Activated CD4-positive, alpha-beta memory T cell treated with anti-CD3 and anti-CD28 coated beads for 36 hours (primary cell): ENCODE measurements at regions not wholly inside any gene's neighbourhood (a gene's known extent, or its start where the extent isn't known, plus 50 kb on each side); places are given as distances from the start of the nearest gene placed in this dataset.
"Not testable (repeated sequence)": the region's sequence is repeated elsewhere in the genome, so short reads cannot be mapped to it uniquely, and the experiment has no call there.

ENCODE experiments used
- CTCF ChIA-PET: fragments of 350-600 bp; sonication (Branson Sonifier 250); formaldehyde crosslinking; loops from one replicate; lab custom pipeline; 2021; ENCODE audit warnings: antibody characterized with exemption, inconsistent platforms; lab: Charles Lee
- POLR2A ChIA-PET: fragments of 350-600 bp; sonication (Branson Sonifier 250); formaldehyde crosslinking; loops from one replicate; lab custom pipeline; 2021; ENCODE audit warnings: antibody characterized with exemption; lab: Charles Lee
- DNase-seq: peaks from one replicate; pipeline ENCODE4 v3.0.0-alpha.2; 2020
- H3K27ac Mint-ChIP-seq: one replicate; pipeline ENCODE4 v1.8.0; 2021; ENCODE audit warnings: mixed read lengths
- H3K27me3 Mint-ChIP-seq: one replicate; pipeline ENCODE4 v1.8.0; 2021; ENCODE audit warnings: mixed read lengths
- H3K36me3 Mint-ChIP-seq: one replicate; pipeline ENCODE4 v1.8.0; 2021; ENCODE audit warnings: mixed read lengths
- H3K4me1 Mint-ChIP-seq: one replicate; pipeline ENCODE4 v1.8.0; 2021; ENCODE audit warnings: low read depth, mixed read lengths
- H3K4me3 Mint-ChIP-seq: one replicate; pipeline ENCODE4 v1.8.0; 2021; ENCODE audit warnings: mild to moderate bottlenecking, mixed read lengths
- H3K9me3 Mint-ChIP-seq: one replicate; pipeline ENCODE4 v1.8.0; 2021; ENCODE audit warnings: mixed read lengths
- intact Hi-C: fragments of 100-400 bp; cut with micrococcal nuclease; formaldehyde crosslinking; loops from one replicate; pipeline ENCODE4 v1.15.1; 2023

DNA sequence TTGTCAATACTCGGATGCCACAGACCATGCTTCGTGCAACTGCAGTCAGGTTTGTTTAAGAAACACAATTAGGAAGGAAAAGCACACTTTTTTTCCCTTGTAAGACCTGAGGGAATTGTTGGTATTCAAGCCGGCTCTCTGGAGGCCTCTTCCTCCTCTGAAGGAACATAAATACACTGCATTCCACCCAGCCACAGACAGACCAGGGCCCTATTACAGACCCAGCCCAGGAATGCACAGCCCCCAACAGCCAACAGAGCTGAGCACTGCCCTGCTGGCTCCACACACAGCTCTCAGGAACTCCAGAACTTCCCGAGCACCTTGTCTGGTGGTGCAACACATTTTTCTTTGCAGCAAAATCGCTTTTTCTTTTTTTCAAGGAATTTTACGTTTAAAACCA is 488.7 kb upstream of the PROK2 start:
- no peaks in the 10 kb centered on the region for H3K9me3 Mint-ChIP-seq
- no peak overlapping the region for H3K4me3 Mint-ChIP-seq
- no peak overlapping the region for H3K27ac Mint-ChIP-seq
- no peaks in the 10 kb centered on the region for H3K27me3 Mint-ChIP-seq
- intact Hi-C loops: loop anchor here (5.0 kb wide), 1 partner anchor 154 kb away; no protein-coding TSS in a partner anchor
- DNase-seq: no peak
- no peaks in the 10 kb centered on the region for H3K36me3 Mint-ChIP-seq
- ChIA-PET CTCF (no interaction called here), POLR2A (no interaction called here)
- peaks cover 31% of the 10 kb centered on the region for H3K4me1 Mint-ChIP-seq

GRCh38 chr3:72272356-72272755 is 487.4 kb upstream of the PROK2 start:
- ChIA-PET POLR2A (no interaction called here), CTCF (no interaction called here)
- H3K9me3 Mint-ChIP-seq: no peaks in the 10 kb centered on the region
- intact Hi-C loops: loop anchor here (5.0 kb wide), 1 partner anchor 155 kb away; no protein-coding TSS in a partner anchor
- H3K27me3 Mint-ChIP-seq: peaks cover 1% of the 10 kb centered on the region
- H3K4me1 Mint-ChIP-seq: peaks cover 35% of the 10 kb centered on the region
- no peak overlapping the region for H3K27ac Mint-ChIP-seq
- no peaks in the 10 kb centered on the region for H3K36me3 Mint-ChIP-seq
- H3K4me3 Mint-ChIP-seq: no peak overlapping the region
- DNase-seq: no peak

DNA sequence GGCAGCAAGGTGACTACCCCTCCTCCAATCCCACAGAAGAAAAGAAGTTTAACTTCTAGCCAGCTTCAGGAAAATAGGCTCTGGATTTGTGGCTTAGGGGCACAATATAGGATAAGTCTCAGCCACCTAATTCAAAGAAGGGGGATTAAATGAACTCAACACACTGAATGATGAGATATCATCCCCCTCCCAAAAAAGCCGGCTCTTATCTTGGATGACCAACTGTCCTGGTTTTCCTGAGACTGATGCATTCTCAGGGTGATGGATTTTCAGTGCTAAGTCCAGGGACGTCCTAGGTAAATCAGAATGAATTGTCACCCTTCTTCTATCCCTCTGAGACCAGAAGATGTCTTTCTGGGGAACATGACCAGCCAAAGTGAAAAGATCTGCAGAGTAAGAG is 487.0 kb upstream of the PROK2 start:
- ChIA-PET POLR2A (no interaction called here), CTCF (no interaction called here)
- Mint-ChIP-seq H3K27ac (no peak overlapping the region), H3K27me3 (peaks cover 1% of the 10 kb centered on the region), H3K36me3 (peaks cover 2% of the 10 kb centered on the region), H3K9me3 (peaks cover under 1% of the 10 kb centered on the region), H3K4me1 (peaks cover 39% of the 10 kb centered on the region), H3K4me3 (no peak overlapping the region)
- DNase-seq: no peak
- intact Hi-C loops: loop anchor here (5.0 kb wide), 1 partner anchor 155 kb away; no protein-coding TSS in a partner anchor

DNA sequence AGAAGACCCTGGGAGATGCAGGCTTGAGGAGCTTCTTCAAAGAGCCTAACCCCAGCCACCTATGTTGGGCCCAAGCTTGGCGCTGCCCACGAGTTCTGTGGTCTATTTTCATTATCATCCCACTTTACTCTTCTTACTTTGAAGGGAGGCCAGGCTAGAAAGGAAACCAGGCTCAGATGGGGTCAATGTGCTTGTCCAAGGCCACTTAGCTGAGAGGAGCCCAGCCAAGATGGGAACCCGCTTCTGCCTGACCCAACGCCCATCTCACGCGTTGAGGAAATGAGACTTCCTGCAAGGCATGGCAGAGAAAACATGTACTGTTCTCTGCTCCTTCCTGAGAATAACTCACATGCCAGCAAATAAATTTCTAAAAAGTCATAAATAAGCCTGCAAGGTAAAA is 486.3 kb upstream of the PROK2 start:
- no peak for DNase-seq
- intact Hi-C loops: loop anchor here (5.0 kb wide), 1 partner anchor 156 kb away; no protein-coding TSS in a partner anchor
- Mint-ChIP-seq H3K4me1 (peaks cover 46% of the 10 kb centered on the region), H3K9me3 (peaks cover 4% of the 10 kb centered on the region), H3K4me3 (no peak overlapping the region), H3K27ac (no peak overlapping the region), H3K27me3 (peaks cover 1% of the 10 kb centered on the region), H3K36me3 (peaks cover 2% of the 10 kb centered on the region)
- POLR2A ChIA-PET: no interaction called here
- CTCF ChIA-PET: no interaction called here

DNA sequence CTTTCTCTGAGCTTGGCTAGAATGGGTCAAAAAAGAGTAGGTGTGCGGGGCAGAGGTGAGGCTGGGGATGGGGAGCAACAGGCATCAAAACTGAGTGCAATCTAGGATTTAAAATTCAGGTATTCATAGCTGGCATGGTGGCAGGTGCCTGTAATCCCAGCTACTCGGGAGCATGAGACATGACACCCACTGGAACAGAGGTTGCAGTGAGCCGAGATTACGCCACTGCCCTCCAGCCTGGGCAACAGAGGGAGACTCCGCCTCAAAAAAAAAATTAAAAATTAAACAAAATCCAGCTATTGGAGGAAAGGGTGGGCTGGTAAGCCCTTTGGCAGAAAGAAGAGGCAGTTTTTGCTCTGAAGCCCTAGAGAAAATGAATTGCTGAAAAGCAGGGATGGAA is 485.8 kb upstream of the PROK2 start:
- H3K4me1 Mint-ChIP-seq: peaks cover 51% of the 10 kb centered on the region
- CTCF ChIA-PET: no interaction called here
- peaks cover 4% of the 10 kb centered on the region for H3K9me3 Mint-ChIP-seq
- peaks cover 2% of the 10 kb centered on the region for H3K36me3 Mint-ChIP-seq
- H3K27ac Mint-ChIP-seq: no peak overlapping the region
- peaks cover 1% of the 10 kb centered on the region for H3K27me3 Mint-ChIP-seq
- no peak for DNase-seq
- POLR2A ChIA-PET: interaction anchor here (1.0 kb wide), 1 partner anchor 8 kb away, joined by 3 read pairs; no protein-coding TSS in a partner anchor
- H3K4me3 Mint-ChIP-seq: no peak overlapping the region
- intact Hi-C loops: loop anchor here (1.0 to 5.0 kb wide), 2 partner anchors 10 to 157 kb away; no protein-coding TSS in a partner anchor

- Mint-ChIP-seq H3K4me1 (peaks cover 55% of the 10 kb centered on the region), H3K9me3 (peaks cover 4% of the 10 kb centered on the region), H3K4me3 (no peak overlapping the region), H3K27me3 (peaks cover 1% of the 10 kb centered on the region), H3K36me3 (peaks cover 2% of the 10 kb centered on the region), H3K27ac (peak overlapping the region; percentile 64)
- ChIA-PET CTCF (no interaction called here), POLR2A (interaction anchor here (1.0 kb wide), 1 partner anchor 8 kb away, joined by 3 read pairs; no protein-coding TSS in a partner anchor)
- peak; percentile 47 for DNase-seq
- intact Hi-C loops: loop anchor here (1.0 to 5.0 kb wide), 2 partner anchors 10 to 157 kb away; no protein-coding TSS in a partner anchor
Observed at GRCh38 chr3:72270072-72270681, 485.2 kb upstream of the PROK2 start.

DNA sequence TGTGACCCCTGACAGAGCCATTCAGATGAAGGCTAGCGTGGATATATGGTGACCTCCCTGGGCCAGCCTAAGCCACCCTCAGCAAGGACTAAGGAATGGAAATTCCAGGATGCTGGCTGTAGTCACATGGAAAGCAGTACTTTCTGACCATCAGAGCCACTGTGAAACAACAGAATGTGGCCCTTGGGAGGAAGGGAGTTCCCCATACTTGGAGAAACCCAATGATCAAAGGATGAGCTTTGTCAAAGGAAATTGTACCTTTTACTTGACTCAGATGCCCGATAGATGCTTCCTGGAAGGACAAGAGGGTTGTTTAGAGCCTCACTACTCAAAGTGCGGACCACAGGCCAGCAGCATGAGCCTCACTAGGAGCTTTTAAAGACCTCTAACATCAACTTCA is 484.5 kb upstream of the PROK2 start:
- Mint-ChIP-seq H3K4me1 (peaks cover 49% of the 10 kb centered on the region), H3K27me3 (peaks cover 1% of the 10 kb centered on the region), H3K9me3 (peaks cover 4% of the 10 kb centered on the region), H3K36me3 (peaks cover 2% of the 10 kb centered on the region), H3K27ac (no peak overlapping the region), H3K4me3 (no peak overlapping the region)
- intact Hi-C loops: loop anchor here (10.0 kb wide), 1 partner anchor 555 kb away; no protein-coding TSS in a partner anchor
- DNase-seq: no peak
- CTCF ChIA-PET: no interaction called here
- POLR2A ChIA-PET: no interaction called here

GRCh38 chr3:72266921-72267524 is 482.1 kb upstream of the PROK2 start:
- H3K27me3 Mint-ChIP-seq, H3K36me3 Mint-ChIP-seq, H3K27ac Mint-ChIP-seq, POLR2A ChIA-PET, DNase-seq, CTCF ChIA-PET, H3K9me3 Mint-ChIP-seq, H3K4me3 Mint-ChIP-seq: not testable (repeated sequence)
- intact Hi-C loops: loop anchor here (10.0 kb wide), 1 partner anchor 558 kb away; no protein-coding TSS in a partner anchor
- H3K4me1 Mint-ChIP-seq: peaks cover 43% of the 10 kb centered on the region

- H3K36me3 Mint-ChIP-seq: peaks cover 2% of the 10 kb centered on the region
- ChIA-PET CTCF (interaction anchor here (1.0 kb wide), 1 partner anchor 555 kb away, joined by 3 read pairs; no protein-coding TSS in a partner anchor), POLR2A (no interaction called here)
- no peak overlapping the region for H3K27ac Mint-ChIP-seq
- H3K9me3 Mint-ChIP-seq: peaks cover 4% of the 10 kb centered on the region
- no peak overlapping the region for H3K4me3 Mint-ChIP-seq
- peaks cover 8% of the 10 kb centered on the region for H3K27me3 Mint-ChIP-seq
- intact Hi-C loops: loop anchor here (10.0 kb wide), 1 partner anchor 559 kb away; no protein-coding TSS in a partner anchor
- no peak for DNase-seq
- H3K4me1 Mint-ChIP-seq: peaks cover 40% of the 10 kb centered on the region
Observed at GRCh38 chr3:72266016-72266370, 481.0 kb upstream of the PROK2 start.

DNA sequence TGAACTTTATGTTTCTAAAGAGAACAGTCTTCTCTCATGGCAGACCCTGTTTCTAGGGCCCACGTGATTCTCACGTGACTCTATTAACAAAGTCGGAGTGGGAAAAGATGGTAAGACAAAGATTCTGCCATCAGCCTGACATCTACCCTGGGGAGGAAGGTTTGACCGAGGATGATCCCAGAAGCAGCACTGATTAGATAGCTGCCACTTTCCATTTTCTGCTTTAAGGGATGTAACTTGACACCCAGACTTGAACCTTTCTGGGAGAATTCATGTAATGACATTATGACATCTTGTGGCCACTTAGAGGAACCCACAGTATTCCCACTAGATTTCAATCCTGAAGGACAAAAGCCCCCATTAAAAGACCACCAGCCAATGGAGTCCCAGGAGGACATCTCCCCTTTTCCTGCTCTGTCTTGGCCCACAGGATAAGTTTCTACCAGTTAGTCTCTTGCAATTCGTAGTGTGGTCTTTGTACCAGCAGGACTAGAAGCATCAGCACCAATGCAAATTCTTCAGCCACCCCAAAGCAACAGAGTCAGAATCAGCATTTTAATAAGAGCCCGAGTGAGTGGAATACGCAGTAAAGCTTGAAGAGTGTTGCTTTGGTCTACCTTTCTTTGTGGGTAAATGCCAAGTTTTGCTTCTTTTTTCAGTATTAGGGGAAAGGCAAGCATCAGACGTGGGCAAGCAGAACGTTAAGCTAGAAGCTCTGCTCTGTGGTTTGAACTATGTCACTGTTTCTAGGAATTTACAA is 480.5 kb upstream of the PROK2 start:
- intact Hi-C loops: loop anchor here (2.0 to 10.0 kb wide), 2 partner anchors 391 to 559 kb away; no protein-coding TSS in a partner anchor
- POLR2A ChIA-PET: no interaction called here
- CTCF ChIA-PET: interaction anchor here (1.0 kb wide), 1 partner anchor 554 kb away, joined by 3 read pairs; no protein-coding TSS in a partner anchor
- no peak overlapping the region for H3K4me3 Mint-ChIP-seq
- peaks cover 42% of the 10 kb centered on the region for H3K4me1 Mint-ChIP-seq
- peaks cover 4% of the 10 kb centered on the region for H3K9me3 Mint-ChIP-seq
- H3K27ac Mint-ChIP-seq: no peak overlapping the region
- H3K27me3 Mint-ChIP-seq: peaks cover 8% of the 10 kb centered on the region
- H3K36me3 Mint-ChIP-seq: peaks cover 2% of the 10 kb centered on the region
- DNase-seq: no peak

- DNase-seq: no peak
- Mint-ChIP-seq H3K4me1 (peaks cover 45% of the 10 kb centered on the region), H3K27me3 (peaks cover 10% of the 10 kb centered on the region), H3K9me3 (peaks cover 4% of the 10 kb centered on the region), H3K27ac (no peak overlapping the region), H3K4me3 (no peak overlapping the region), H3K36me3 (peaks cover 2% of the 10 kb centered on the region)
- ChIA-PET POLR2A (no interaction called here), CTCF (no interaction called here)
- intact Hi-C loops: loop anchor here (5.0 to 10.0 kb wide), 3 partner anchors 114 to 561 kb away; no protein-coding TSS in a partner anchor
Observed at GRCh38 chr3:72263223-72263990, 478.5 kb upstream of the PROK2 start.
